ENCODE measurements at regions not wholly inside any gene's neighbourhood (a gene's known extent, or its start where the extent isn't known, plus 50 kb on each side); places are given as distances from the start of the nearest gene placed in this dataset.

GRCh38 chr11:15539645-15540044 is 424.9 kb downstream of the INSC start (continued):
- no peak for TF ChIP-seq HNF1A (IDR thresholded peaks at IDR 0.05; ENCODE audit: low read depth)
- TF ChIP-seq HNF1A (CRISPR knock-in tag; IDR thresholded peaks at IDR 0.05; ENCODE audit: borderline replicate concordance) = no peak
- no peak for TF ChIP-seq ZFP90 (CRISPR knock-in tag; IDR thresholded peaks at IDR 0.05; ENCODE audit: borderline replicate concordance)
- no peak for TF ChIP-seq ZBTB46 (CRISPR knock-in tag; IDR thresholded peaks at IDR 0.05; ENCODE audit: borderline replicate concordance)
- TF ChIP-seq ZNF7 (CRISPR knock-in tag; IDR thresholded peaks at IDR 0.05) = no peak

GRCh38 chr11:15541079-15541478 is 426.4 kb downstream of the INSC start:
- no peak overlapping the region for H3K4me2 ChIP-seq (ENCODE audit: low read depth, low read length)
- H3K9ac ChIP-seq (ENCODE audit: insufficient read depth, low read depth, low read length) = no peak overlapping the region
- WGBS (ENCODE audit: low lambda C conversion rate) = under 1% methylated on average over 3 of the region's 3 CpGs
- no peak overlapping the region for H2AFZ ChIP-seq (ENCODE audit: low read length)
- ATAC-seq = no peak
- no peaks in the 10 kb centered on the region; a peak in 1 of 5 replicates for H3K27me3 ChIP-seq (ENCODE audit: control insufficient read depth in 1 of 2, insufficient read depth in 2 of 2, low read length in 2 of 2)
- no TSS peak for BruUV-seq (replicated peaks)
- H3K9me3 ChIP-seq (ENCODE audit: low read length) = no peaks in the 10 kb centered on the region
- no peaks in the 10 kb centered on the region for H3K4me1 ChIP-seq (ENCODE audit: insufficient read depth, low read length)
- no peaks in the 10 kb centered on the region for H3K36me3 ChIP-seq (replicated peaks in 1 of 2; ENCODE audit: control insufficient read depth in 1 of 2, insufficient read depth in 2 of 2, low read length in 2 of 2)
- H3K79me2 ChIP-seq (ENCODE audit: insufficient read depth, low read length) = no peaks in the 10 kb centered on the region
- ChIA-PET POLR2A (no interaction called here), CTCF (ENCODE audit: low intra/inter-chr PET ratio, low total read pairs) (no interaction called here)
- no peak overlapping the region for H3K27ac ChIP-seq (ENCODE audit: extremely low read length, insufficient read depth, low read length)
- intact Hi-C loops (cut with micrococcal nuclease; ENCODE audit: unreplicated experiment) = no loop called here
- no peak for DNase-seq (ENCODE audit: low spot score)
- H4K20me1 ChIP-seq (ENCODE audit: insufficient read depth, low read length) = no peaks in the 10 kb centered on the region
- in situ Hi-C loops (cut with HindIII; ENCODE audit: extremely low pct_ligation_motif_present, low pct_unique_long_range_greater_than_20kb) = no loop called here
- no peak for FAIRE-seq
- no peak overlapping the region for H3K4me3 ChIP-seq (replicated peaks in 1 of 3; ENCODE audit: insufficient read depth in 1 of 3, low read depth in 2 of 3, low read length in 3 of 3)
- no peak for TF ChIP-seq KLF9 (CRISPR knock-in tag; IDR thresholded peaks at IDR 0.05; ENCODE audit: low read depth)
- no peak for TF ChIP-seq SRSF4 (IDR thresholded peaks at IDR 0.05; ENCODE audit: low read depth, low read length, poor library complexity, severe bottlenecking)
- no peak for TF ChIP-seq ZNF354B (CRISPR knock-in tag; IDR thresholded peaks at IDR 0.05)
- no peak for TF ChIP-seq ZNF580 (CRISPR knock-in tag; IDR thresholded peaks at IDR 0.05; ENCODE audit: borderline replicate concordance, low read depth)
- no peak for TF ChIP-seq TFDP1 (CRISPR knock-in tag; IDR thresholded peaks at IDR 0.05; ENCODE audit: borderline replicate concordance)
- TF ChIP-seq PPARG (CRISPR knock-in tag; conservative IDR thresholded peaks at IDR 0.05) = no peak
- TF ChIP-seq GPBP1L1 (CRISPR knock-in tag; IDR thresholded peaks at IDR 0.05) = no peak
- TF ChIP-seq FOXM1 (CRISPR knock-in tag; IDR thresholded peaks at IDR 0.05) = no peak
